Prostate gland (tissue), 2 donors: ENCODE measurements at regions not wholly inside any gene's neighbourhood (a gene's known extent, or its start where the extent isn't known, plus 50 kb on each side); places are given as distances from the start of the nearest gene placed in this dataset.

Experiments
- DNase-seq: peaks from one replicate; pipeline ENCODE4 v3.0.0-alpha.2; 2019; ENCODE audit warnings: low spot score
- H3K27ac ChIP-seq, 2 donors: fragments of 200-600 bp; sonication (generic); 2 replicates each; pipeline ENCODE4 v1.5.1; 2017 to 2019
- H3K27me3 ChIP-seq: fragments of 200-600 bp; sonication (generic); replicated peaks from 2 replicates; pipeline ENCODE4 v1.5.1; 2019; ENCODE audit not compliant: insufficient read depth
- H3K36me3 ChIP-seq, 2 donors: fragments of 200-600 bp; sonication (generic); 1 replicate in 1 of 2; 2 replicates in 1 of 2; pipeline versions ENCODE4 v1.5.1 to v1.8.1; 2017 to 2019
- H3K4me1 ChIP-seq: fragments of 200-600 bp; sonication (generic); replicated peaks from 2 replicates; pipeline ENCODE4 v1.5.1; 2019
- H3K4me3 ChIP-seq, 2 donors: fragments of 200-600 bp; sonication (generic); 2 replicates each; pipeline ENCODE4 v1.5.1; 2017 to 2019
- H3K9me3 ChIP-seq: fragments of 200-600 bp; sonication (generic); 2 replicates; pipeline ENCODE4 v1.5.1; 2017
- POLR2A ChIP-seq: fragments of 450-650 bp; IDR thresholded peaks from one replicate; pipeline ENCODE4 v1.6.1; 2016; ENCODE audit warnings: antibody characterized with exemption, mild to moderate bottlenecking
- POLR2AphosphoS5 ChIP-seq: sonication (generic); formaldehyde crosslinking; IDR thresholded peaks from one replicate; pipeline ENCODE4 v1.6.1; 2017; ENCODE audit warnings: antibody characterized with exemption
- WGBS: methylation state at CpG from one replicate; pipeline ENCODE4 v1.1.5; 2018; 5-methylcytosine and 5-hydroxymethylcytosine counted together
- intact Hi-C: fragments of 100-400 bp; cut with DNase I; formaldehyde crosslinking; loops from one replicate; pipeline ENCODE4 v1.14.2; 2022
- TF ChIP-seq, protein P1 (sequence below), 4 experiments: fragments of 200-600 bp in 2 of 4; fragments of 450-650 bp in 2 of 4; sonication (generic) in 2 of 4; IDR thresholded peaks; 1 replicate in 3 of 4; 2 replicates in 1 of 4; pipeline ENCODE4 v1.5.1; 2016 to 2019; ENCODE audit warnings: antibody characterized with exemption in 4 of 4, mild to moderate bottlenecking in 2 of 4, moderate library complexity in 2 of 4

DNA sequence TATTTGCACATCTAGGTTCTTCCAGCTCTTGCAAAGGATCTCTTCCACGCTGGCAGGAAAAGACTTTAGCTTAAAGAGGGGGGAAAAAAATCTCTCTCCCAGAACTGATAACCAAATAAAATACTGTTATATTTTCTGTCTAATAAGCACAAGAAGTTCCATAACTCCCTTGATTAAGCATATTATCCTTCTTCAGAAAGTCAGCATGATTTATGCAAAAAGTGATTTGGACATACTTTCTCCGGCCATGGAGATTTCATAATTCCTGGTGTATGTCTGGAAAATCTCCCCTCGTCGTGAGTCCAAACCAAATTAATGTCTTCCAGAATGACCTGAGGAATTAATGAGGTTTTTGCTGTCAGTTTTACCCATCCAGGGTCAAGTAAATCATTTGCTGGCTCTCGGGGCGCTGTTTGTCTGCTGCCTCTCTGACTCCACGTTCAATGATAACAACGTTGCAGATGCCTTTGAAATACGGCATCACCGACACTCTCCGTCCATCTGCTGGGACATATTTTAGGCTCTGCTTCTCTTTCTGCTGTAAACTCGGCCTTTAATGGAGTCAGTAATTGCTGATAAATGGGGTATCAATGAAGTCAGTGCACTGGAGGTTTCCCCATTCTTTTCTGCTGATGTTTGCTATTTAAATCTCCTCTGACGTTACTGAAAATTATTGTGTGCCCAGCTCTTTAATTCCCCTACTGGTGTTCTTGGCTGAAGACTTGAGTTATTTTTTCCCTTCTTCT is 112.9 kb downstream of the HLX start:
- Histone ChIP-seq H3K36me3 (no peaks in the 10 kb centered on the region), H3K4me3 (no peak overlapping the region), H3K27me3 (no peaks in the 10 kb centered on the region), H3K27ac (no peak overlapping the region), H3K9me3 (no peaks in the 10 kb centered on the region), H3K4me1 (no peaks in the 10 kb centered on the region)
- intact Hi-C loops: no loop called here
- TF ChIP-seq, protein P1, sequence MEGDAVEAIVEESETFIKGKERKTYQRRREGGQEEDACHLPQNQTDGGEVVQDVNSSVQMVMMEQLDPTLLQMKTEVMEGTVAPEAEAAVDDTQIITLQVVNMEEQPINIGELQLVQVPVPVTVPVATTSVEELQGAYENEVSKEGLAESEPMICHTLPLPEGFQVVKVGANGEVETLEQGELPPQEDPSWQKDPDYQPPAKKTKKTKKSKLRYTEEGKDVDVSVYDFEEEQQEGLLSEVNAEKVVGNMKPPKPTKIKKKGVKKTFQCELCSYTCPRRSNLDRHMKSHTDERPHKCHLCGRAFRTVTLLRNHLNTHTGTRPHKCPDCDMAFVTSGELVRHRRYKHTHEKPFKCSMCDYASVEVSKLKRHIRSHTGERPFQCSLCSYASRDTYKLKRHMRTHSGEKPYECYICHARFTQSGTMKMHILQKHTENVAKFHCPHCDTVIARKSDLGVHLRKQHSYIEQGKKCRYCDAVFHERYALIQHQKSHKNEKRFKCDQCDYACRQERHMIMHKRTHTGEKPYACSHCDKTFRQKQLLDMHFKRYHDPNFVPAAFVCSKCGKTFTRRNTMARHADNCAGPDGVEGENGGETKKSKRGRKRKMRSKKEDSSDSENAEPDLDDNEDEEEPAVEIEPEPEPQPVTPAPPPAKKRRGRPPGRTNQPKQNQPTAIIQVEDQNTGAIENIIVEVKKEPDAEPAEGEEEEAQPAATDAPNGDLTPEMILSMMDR (IDR thresholded peaks at IDR 0.05): no peak
- no peak for TF ChIP-seq POLR2A
- no peak for TF ChIP-seq POLR2AphosphoS5
- no peak for DNase-seq
- WGBS: 16% methylated on average over 13 of the region's 13 CpGs

DNA sequence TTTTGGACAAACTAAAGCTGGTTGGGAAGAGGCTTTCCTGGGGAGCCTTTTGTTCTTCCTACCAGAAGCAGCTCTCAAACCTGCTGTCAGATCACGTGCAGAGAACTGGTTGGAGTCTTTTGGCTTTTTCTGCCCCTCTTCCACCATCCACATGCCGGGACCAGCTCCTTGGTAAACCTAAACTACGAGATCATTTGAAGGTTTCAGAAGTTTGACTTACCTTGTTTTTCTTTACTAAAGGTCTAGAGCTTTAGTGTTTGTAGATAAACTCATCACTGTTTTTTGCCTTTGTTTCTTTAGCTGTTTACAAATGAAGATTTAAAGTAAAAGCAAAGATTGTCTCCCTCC is 113.4 kb downstream of the HLX start:
- intact Hi-C loops: no loop called here
- no peak for DNase-seq
- no peak overlapping the region for H3K27ac ChIP-seq
- no peaks in the 10 kb centered on the region for H3K4me1 ChIP-seq
- TF ChIP-seq POLR2AphosphoS5: no peak
- TF ChIP-seq POLR2A: no peak
- TF ChIP-seq, protein P1 (IDR thresholded peaks at IDR 0.05): no peak
- H3K4me3 ChIP-seq: no peak overlapping the region
- H3K27me3 ChIP-seq: no peaks in the 10 kb centered on the region
- WGBS: 37% methylated on average over 3 of the region's 3 CpGs
- no peaks in the 10 kb centered on the region for H3K9me3 ChIP-seq
- no peaks in the 10 kb centered on the region for H3K36me3 ChIP-seq

DNA sequence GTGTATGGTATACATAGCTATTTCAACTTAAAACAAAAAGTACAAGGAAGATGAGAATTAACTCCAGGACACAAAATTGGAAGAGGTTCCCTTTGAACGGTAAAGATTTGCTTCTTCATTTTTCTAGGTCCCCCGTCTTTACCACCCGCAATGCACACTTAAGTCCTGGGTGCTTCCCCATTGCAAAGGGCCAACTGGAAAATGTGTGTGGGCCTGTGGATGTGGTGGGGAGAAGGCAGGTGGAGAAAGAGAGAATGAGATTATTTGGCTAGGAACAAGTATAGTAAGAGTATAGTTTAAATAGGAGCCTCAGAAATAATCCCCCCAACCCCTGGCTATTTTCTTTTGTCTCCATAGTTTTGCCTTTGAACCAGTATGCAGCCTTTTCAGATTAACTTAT is 115.4 kb downstream of the HLX start:
- H3K27ac ChIP-seq: no peak overlapping the region
- H3K9me3 ChIP-seq: no peaks in the 10 kb centered on the region

DNA sequence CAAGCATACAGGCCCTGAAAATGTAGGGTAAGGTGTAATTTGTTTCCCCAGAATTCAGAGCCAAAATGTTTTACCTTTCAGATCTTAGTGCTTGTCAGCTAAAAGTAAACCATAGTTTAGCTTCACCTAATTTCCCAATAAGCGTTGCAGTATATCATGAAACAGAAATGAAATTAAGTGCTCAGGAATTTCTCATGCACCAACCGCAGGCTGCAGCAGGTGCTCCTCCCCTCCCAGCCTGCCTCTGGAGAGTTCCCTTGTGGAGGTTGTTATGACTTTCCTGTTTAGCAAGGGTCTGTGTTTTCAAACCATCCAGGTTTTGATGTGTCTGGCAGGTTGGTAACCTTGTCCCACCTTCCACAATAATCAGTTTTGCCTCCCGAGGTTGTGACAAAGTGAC is 118.5 kb downstream of the HLX start:
- Histone ChIP-seq H3K27ac (no peak overlapping the region), H3K4me1 (no peaks in the 10 kb centered on the region), H3K36me3 (no peaks in the 10 kb centered on the region), H3K4me3 (no peak overlapping the region), H3K27me3 (no peaks in the 10 kb centered on the region), H3K9me3 (no peaks in the 10 kb centered on the region)
- intact Hi-C loops: no loop called here
- DNase-seq: no peak
- 74% methylated on average over 3 of the region's 3 CpGs for WGBS
- TF ChIP-seq, protein P1 (IDR thresholded peaks at IDR 0.05): no peak
- TF ChIP-seq POLR2A (no peak), POLR2AphosphoS5 (no peak)

More for the DNA sequence above, 115.4 kb downstream of the HLX start:
- Histone ChIP-seq H3K4me1 (no peaks in the 10 kb centered on the region), H3K36me3 (no peaks in the 10 kb centered on the region), H3K27me3 (no peaks in the 10 kb centered on the region), H3K4me3 (no peak overlapping the region)
- intact Hi-C loops: no loop called here
- 91% methylated on average over 3 of the region's 3 CpGs for WGBS
- TF ChIP-seq POLR2AphosphoS5 (no peak), POLR2A (no peak)
- TF ChIP-seq, protein P1 (IDR thresholded peaks at IDR 0.05): no peak
- no peak for DNase-seq
